H1 (cell line): ENCODE measurements at regions not wholly inside any gene's neighbourhood (a gene's known extent, or its start where the extent isn't known, plus 50 kb on each side); places are given as distances from the start of the nearest gene placed in this dataset.

ENCODE experiments used
- CHD1 ChIP-seq: IDR thresholded peaks from 2 replicates; pipeline ENCODE4 v1.6.1; 2012; ENCODE audit warnings: low read depth, low read length, improper control_type of control experiment
- CHD7 ChIP-seq: fragments of 300-600 bp; sonication (generic); IDR thresholded peaks from 2 replicates; pipeline ENCODE4 v1.7.1; 2012; ENCODE audit warnings: low read length, moderate library complexity, mild to moderate bottlenecking, inconsistent platforms; ENCODE audit not compliant: insufficient replicate concordance
- EP300 ChIP-seq, 2 experiments: IDR thresholded peaks; 1 replicate in 1 of 2; 2 replicates in 1 of 2; pipeline ENCODE4 v1.6.1; 2011 to 2012; ENCODE audit warnings: low read depth in 2 of 2, low read length in 2 of 2, mild to moderate bottlenecking in 2 of 2, borderline replicate concordance in 1 of 2, inconsistent platforms in 1 of 2, moderate library complexity in 1 of 2
- KDM1A ChIP-seq: fragments of 200-600, 300-600 bp; sonication (generic); IDR thresholded peaks from 2 replicates; pipeline ENCODE4 v1.7.1; 2016; ENCODE audit warnings: mild to moderate bottlenecking, low read length, borderline replicate concordance
- PHF8 ChIP-seq: fragments of 200-600 bp; sonication (generic); conservative IDR thresholded peaks from 2 replicates; pipeline ENCODE4 v1.7.1; 2012; ENCODE audit warnings: low read depth, mild to moderate bottlenecking, inconsistent platforms, low read length, moderate library complexity
- POLR2AphosphoS5 ChIP-seq: IDR thresholded peaks from 2 replicates; pipeline ENCODE4 v1.6.1; 2011; ENCODE audit warnings: low read depth, low read length
- RAD21 ChIP-seq, 2 experiments: IDR thresholded peaks in 1 of 2; conservative IDR thresholded peaks in 1 of 2; 2 replicates each; pipeline ENCODE4 v1.6.1; 2011; ENCODE audit warnings: low read depth in 2 of 2, low read length in 2 of 2, improper control_type of control experiment in 1 of 2, inconsistent platforms in 1 of 2, mild to moderate bottlenecking in 1 of 2, moderate library complexity in 1 of 2

DNA sequence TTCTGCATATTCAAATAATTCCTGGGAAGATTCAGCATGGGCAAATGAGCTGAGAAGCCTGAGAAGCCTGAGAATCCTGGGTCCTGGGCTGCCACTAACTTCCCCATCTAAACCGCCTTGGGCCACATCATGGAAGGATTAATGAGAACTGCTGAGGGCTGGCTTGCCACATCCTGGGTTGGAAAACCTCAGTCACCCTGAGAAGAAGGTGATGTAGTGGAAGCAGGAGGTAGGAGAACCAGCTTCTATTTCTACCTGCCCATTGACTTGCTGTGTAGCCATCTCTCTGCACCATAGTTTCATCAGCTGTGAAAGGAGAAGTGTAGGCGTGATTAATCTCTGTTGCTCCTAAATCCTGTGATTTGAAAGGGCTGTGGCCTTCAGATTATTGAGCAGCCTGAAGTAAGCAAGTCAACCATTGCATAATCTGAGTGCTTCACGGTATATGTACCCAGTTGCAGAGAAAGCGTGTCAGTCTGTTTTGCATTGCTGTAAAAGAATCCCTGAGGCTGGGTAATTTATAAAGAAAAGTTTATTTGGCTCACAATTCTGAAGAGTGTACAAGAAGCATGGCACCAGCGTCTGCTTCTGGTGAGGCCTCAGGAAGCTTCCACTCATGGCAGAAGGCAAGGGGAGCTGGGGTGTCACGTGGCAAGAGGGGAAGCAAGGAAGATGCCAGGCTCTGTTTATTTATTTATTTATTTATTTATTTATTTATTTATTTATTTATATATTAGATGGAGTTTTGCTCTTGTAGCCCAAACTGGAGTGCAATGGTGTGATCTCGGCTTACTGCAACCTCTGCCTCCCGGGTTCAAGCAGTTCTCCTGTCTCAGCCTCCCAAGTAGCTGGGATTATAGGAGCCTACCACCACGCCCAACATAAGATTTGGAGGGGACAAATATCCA lies 140.9 kb upstream of the ATP6AP2 start (continued):
- TF ChIP-seq CHD7 (no peak), PHF8 (no peak), POLR2AphosphoS5 (peak; percentile 28; the same call in 1 of the 2 replicates), RAD21 (IDR thresholded peaks at IDR 0.05 in 1 of 2, conservative IDR thresholded peaks at IDR 0.05 in 1 of 2; ENCODE audit: low read depth in 2 of 2, low read length in 2 of 2) (no peak), KDM1A (no peak), EP300 (IDR thresholded peaks at IDR 0.05; ENCODE audit: borderline replicate concordance in 1 of 2, low read depth in 2 of 2, low read length in 2 of 2) (no peak), CHD1 (no peak)
